ENCODE measurements at regions not wholly inside any gene's neighbourhood (a gene's known extent, or its start where the extent isn't known, plus 50 kb on each side); places are given as distances from the start of the nearest gene placed in this dataset.

DNA sequence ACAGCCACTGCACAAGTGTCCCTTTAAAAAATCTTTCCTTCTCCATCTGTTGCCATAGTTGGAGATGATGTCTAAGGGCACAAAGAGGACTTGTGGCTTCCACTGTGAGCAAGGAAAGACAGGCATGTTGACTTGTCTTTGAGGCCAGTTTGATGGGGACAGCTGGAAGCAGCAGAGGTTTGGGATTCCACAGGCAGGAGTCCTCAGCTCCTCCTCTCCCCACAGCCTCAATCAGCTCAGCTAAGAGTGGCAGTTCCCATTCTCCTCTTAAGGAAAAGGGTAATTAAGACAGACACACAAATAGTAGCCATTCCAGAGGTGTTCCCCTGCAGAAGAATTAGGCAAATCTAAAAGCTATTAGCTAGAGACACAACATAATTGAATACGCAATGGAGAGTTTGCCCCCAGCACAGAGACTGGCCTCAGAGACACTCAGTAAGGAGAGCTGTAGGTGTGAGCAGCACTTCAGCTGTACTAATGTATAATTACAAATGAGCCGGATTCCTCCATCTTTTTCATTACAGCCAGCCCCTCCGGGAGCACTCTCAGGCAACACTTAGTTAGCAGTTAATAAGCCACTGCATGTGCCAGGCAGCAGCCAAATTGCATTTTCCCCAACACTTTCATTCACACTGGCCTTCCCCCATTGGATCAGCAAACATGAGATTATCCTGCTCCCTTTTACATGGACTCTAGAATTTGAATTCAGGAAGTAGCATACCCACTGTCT lies 434.0 kb downstream of the FOXO1 start:
- TF ChIP-seq, protein P1, sequence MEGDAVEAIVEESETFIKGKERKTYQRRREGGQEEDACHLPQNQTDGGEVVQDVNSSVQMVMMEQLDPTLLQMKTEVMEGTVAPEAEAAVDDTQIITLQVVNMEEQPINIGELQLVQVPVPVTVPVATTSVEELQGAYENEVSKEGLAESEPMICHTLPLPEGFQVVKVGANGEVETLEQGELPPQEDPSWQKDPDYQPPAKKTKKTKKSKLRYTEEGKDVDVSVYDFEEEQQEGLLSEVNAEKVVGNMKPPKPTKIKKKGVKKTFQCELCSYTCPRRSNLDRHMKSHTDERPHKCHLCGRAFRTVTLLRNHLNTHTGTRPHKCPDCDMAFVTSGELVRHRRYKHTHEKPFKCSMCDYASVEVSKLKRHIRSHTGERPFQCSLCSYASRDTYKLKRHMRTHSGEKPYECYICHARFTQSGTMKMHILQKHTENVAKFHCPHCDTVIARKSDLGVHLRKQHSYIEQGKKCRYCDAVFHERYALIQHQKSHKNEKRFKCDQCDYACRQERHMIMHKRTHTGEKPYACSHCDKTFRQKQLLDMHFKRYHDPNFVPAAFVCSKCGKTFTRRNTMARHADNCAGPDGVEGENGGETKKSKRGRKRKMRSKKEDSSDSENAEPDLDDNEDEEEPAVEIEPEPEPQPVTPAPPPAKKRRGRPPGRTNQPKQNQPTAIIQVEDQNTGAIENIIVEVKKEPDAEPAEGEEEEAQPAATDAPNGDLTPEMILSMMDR (conservative IDR thresholded peaks at IDR 0.05; ENCODE audit: low read depth in 2 of 2) = no peak
- TF ChIP-seq ZNF114 (CRISPR knock-in tag; IDR thresholded peaks at IDR 0.05) (no peak), NANOG (IDR thresholded peaks at IDR 0.05; ENCODE audit: borderline replicate concordance) (no peak), EZH2 (IDR thresholded peaks at IDR 0.05; ENCODE audit: low read depth, unreplicated experiment) (no peak), EZH2phosphoT487 (IDR thresholded peaks at IDR 0.05; ENCODE audit: unreplicated experiment) (no peak), POLR2AphosphoS5 (IDR thresholded peaks at IDR 0.05; ENCODE audit: low read depth) (no peak), JUNB (IDR thresholded peaks at IDR 0.05; ENCODE audit: unreplicated experiment) (no peak)

Data from GM23338 (cell line).